ENCODE measurements at regions not wholly inside any gene's neighbourhood (a gene's known extent, or its start where the extent isn't known, plus 50 kb on each side); places are given as distances from the start of the nearest gene placed in this dataset.

- TF ChIP-seq CTCF (IDR thresholded peaks at IDR 0.05) (no peak), POLR2A (IDR thresholded peaks at IDR 0.05) (no peak), POLR2AphosphoS5 (IDR thresholded peaks at IDR 0.05) (no peak), EP300 (IDR thresholded peaks at IDR 0.05) (no peak)
Measured at GRCh38 chr5:87906962-87907361, 361.7 kb downstream of the TMEM161B start.

All from sigmoid colon (tissue), 4 donors.